IMR-90 (cell line): ENCODE measurements at regions not wholly inside any gene's neighbourhood (a gene's known extent, or its start where the extent isn't known, plus 50 kb on each side); places are given as distances from the start of the nearest gene placed in this dataset.

Experiments used
- ATAC-seq: fragments of 200-7000 bp; cut with Tn5 transposase; 2 replicates; pipeline ENCODE4 v1.9.1; 2020; ENCODE audit warnings: low read depth, mild to moderate bottlenecking, moderate library complexity
- BruUV-seq: library from RNA; stranded (reverse); fragments of 400-500 nt; replicated peaks from 2 replicates; lab custom pipeline; 2021; lab: Mats Ljungman, UMichigan
- CTCF ChIA-PET: fragments of 300-600 bp; formaldehyde crosslinking; extraction: SDS; loops from one replicate; lab custom pipeline; 2021; ENCODE audit warnings: antibody characterized with exemption; lab: Yijun Ruan, JAX
- POLR2A ChIA-PET: fragments of 300-600 bp; sonication (Branson Sonifier 250); formaldehyde crosslinking; loops from one replicate; lab custom pipeline; 2022; ENCODE audit warnings: antibody characterized with exemption; ENCODE audit not compliant: unreplicated experiment; lab: Charles Lee
- DNase-seq: peaks from one replicate; pipeline ENCODE4 v3.0.0; 2013
- H2AFZ ChIP-seq: replicated peaks from 2 replicates; pipeline ENCODE3; 2013; ENCODE audit warnings: low read length, mild to moderate bottlenecking; ENCODE audit not compliant: poor library complexity
- H2AK5ac ChIP-seq: 2 replicates; pipeline ENCODE4 v1.6.1; 2013; ENCODE audit warnings: low read depth, low read length, inconsistent platforms
- H2AK9ac ChIP-seq: replicated peaks from 2 replicates; pipeline ENCODE3; 2013; ENCODE audit warnings: mild to moderate bottlenecking, low read depth, low read length, moderate library complexity; ENCODE audit not compliant: poor library complexity
- H2BK120ac ChIP-seq: 2 replicates; pipeline ENCODE4 v1.6.1; 2013; ENCODE audit warnings: low read depth, low read length, inconsistent platforms
- H2BK15ac ChIP-seq: 3 replicates; pipeline ENCODE4 v1.6.1; 2013; ENCODE audit warnings: low read depth, low read length, inconsistent platforms
- H2BK20ac ChIP-seq: 2 replicates; pipeline ENCODE4 v1.6.1; 2013; ENCODE audit warnings: low read depth, mild to moderate bottlenecking, inconsistent platforms, low read length, moderate library complexity
- H2BK5ac ChIP-seq: 2 replicates; pipeline ENCODE4 v1.6.1; 2013; ENCODE audit warnings: mild to moderate bottlenecking, low read depth, low read length, inconsistent platforms; ENCODE audit not compliant: poor library complexity, severe bottlenecking
- H3K14ac ChIP-seq: replicated peaks from 2 replicates; pipeline ENCODE4 v1.6.1; 2013; ENCODE audit warnings: low read depth, low read length, inconsistent platforms
- H3K18ac ChIP-seq: 2 replicates; pipeline ENCODE4 v1.6.1; 2013; ENCODE audit warnings: low read depth, low read length, control low read depth
- H3K23ac ChIP-seq: 2 replicates; pipeline ENCODE4 v1.6.1; 2013; ENCODE audit warnings: low read depth, low read length, inconsistent platforms
- H3K27ac ChIP-seq: 2 replicates; pipeline ENCODE4 v1.5.1; 2013; ENCODE audit warnings: mild to moderate bottlenecking, control low read depth, low read length; ENCODE audit not compliant: insufficient read depth
- H3K27me3 ChIP-seq: 2 replicates; pipeline ENCODE4 v1.6.1; 2013; ENCODE audit warnings: low read length; ENCODE audit not compliant: control insufficient read depth, insufficient read depth
- H3K36me3 ChIP-seq: 2 replicates; pipeline ENCODE4 v1.6.1; 2013; ENCODE audit warnings: low read length, mixed read lengths; ENCODE audit not compliant: control insufficient read depth, insufficient read depth
- H3K4ac ChIP-seq: 2 replicates; pipeline ENCODE4 v1.6.1; 2013; ENCODE audit warnings: low read depth, low read length, inconsistent platforms
- H3K4me1 ChIP-seq: 2 replicates; pipeline ENCODE4 v1.6.1; 2013; ENCODE audit warnings: low read length, mixed read lengths; ENCODE audit not compliant: control insufficient read depth, insufficient read depth
- H3K4me2 ChIP-seq: 2 replicates; pipeline ENCODE4 v1.6.1; 2013; ENCODE audit warnings: low read depth, mild to moderate bottlenecking, control low read depth, low read length, moderate library complexity
- H3K4me3 ChIP-seq: 2 replicates; pipeline ENCODE4 v1.5.1; 2013; ENCODE audit warnings: low read depth, mild to moderate bottlenecking, control low read depth, low read length, moderate library complexity; ENCODE audit not compliant: insufficient read depth
- H3K56ac ChIP-seq: 2 replicates; pipeline ENCODE4 v1.6.1; 2013; ENCODE audit warnings: low read length, inconsistent platforms; ENCODE audit not compliant: insufficient read depth; ENCODE audit errors: extremely low read depth
- H3K79me1 ChIP-seq, 2 experiments: 2 replicates each; pipeline ENCODE4 v1.6.1; 2013; ENCODE audit warnings: low read length in 2 of 2, inconsistent platforms in 1 of 2, low read depth in 1 of 2
- H3K9ac ChIP-seq: 2 replicates; pipeline ENCODE4 v1.6.1; 2013; ENCODE audit warnings: low read depth, low read length, control low read depth
- H3K9me1 ChIP-seq: 2 replicates; pipeline ENCODE4 v1.6.1; 2013; ENCODE audit warnings: low read length, inconsistent platforms; ENCODE audit not compliant: insufficient read depth
- H3K9me3 ChIP-seq: 2 replicates; pipeline ENCODE4 v1.6.1; 2013; ENCODE audit warnings: low read length; ENCODE audit not compliant: control insufficient read depth, insufficient read depth
- H4K20me1 ChIP-seq: 2 replicates; pipeline ENCODE4 v1.6.1; 2013; ENCODE audit warnings: low read length, inconsistent platforms; ENCODE audit not compliant: insufficient read depth
- H4K5ac ChIP-seq: 2 replicates; pipeline ENCODE4 v1.6.1; 2013; ENCODE audit warnings: mild to moderate bottlenecking, low read depth, low read length, control low read depth
- H4K8ac ChIP-seq, 2 experiments: 2 replicates each; pipeline ENCODE4 v1.6.1; 2013; ENCODE audit warnings: low read depth in 2 of 2, low read length in 2 of 2, control low read depth in 1 of 2, inconsistent platforms in 1 of 2
- H4K91ac ChIP-seq: 2 replicates; pipeline ENCODE4 v1.6.1; 2013; ENCODE audit warnings: low read depth, low read length, inconsistent platforms; ENCODE audit not compliant: insufficient read depth
- BHLHE40 ChIP-seq: fragments of 150-350 bp; IDR thresholded peaks from 2 replicates; pipeline ENCODE4 v1.6.1; 2016; ENCODE audit warnings: mild to moderate bottlenecking, low read depth, low read length
- CHD1 ChIP-seq: IDR thresholded peaks from 2 replicates; pipeline ENCODE4 v1.6.1; 2012; ENCODE audit warnings: low read depth, low read length, improper control_type of control experiment
- FOS ChIP-seq: fragments of 150-350 bp; IDR thresholded peaks from 2 replicates; pipeline ENCODE4 v1.6.1; 2016; ENCODE audit warnings: low read depth, low read length
- MAFK ChIP-seq: IDR thresholded peaks from 2 replicates; pipeline ENCODE4 v1.6.1; 2012; ENCODE audit warnings: low read depth, low read length, improper control_type of control experiment
- MAZ ChIP-seq: IDR thresholded peaks from 2 replicates; pipeline ENCODE4 v1.6.1; 2012; ENCODE audit warnings: low read depth, mild to moderate bottlenecking, low read length, improper control_type of control experiment, moderate library complexity, borderline replicate concordance
- MXI1 ChIP-seq: IDR thresholded peaks from 2 replicates; pipeline ENCODE4 v1.6.1; 2012; ENCODE audit warnings: low read depth, mild to moderate bottlenecking, low read length, moderate library complexity, borderline replicate concordance
- POLR2A ChIP-seq: IDR thresholded peaks from 2 replicates; pipeline ENCODE4 v1.6.1; 2012; ENCODE audit warnings: mild to moderate bottlenecking, low read depth, low read length
- RAD21 ChIP-seq: IDR thresholded peaks from 2 replicates; pipeline ENCODE4 v1.6.1; 2012; ENCODE audit warnings: low read length, improper control_type of control experiment
- RCOR1 ChIP-seq: IDR thresholded peaks from 2 replicates; pipeline ENCODE4 v1.6.1; 2012; ENCODE audit warnings: mild to moderate bottlenecking, low read length, improper control_type of control experiment; ENCODE audit not compliant: insufficient replicate concordance
- RFX5 ChIP-seq: IDR thresholded peaks from 2 replicates; pipeline ENCODE4 v1.8.0; 2012; ENCODE audit warnings: low read depth, mild to moderate bottlenecking, low read length, moderate library complexity
- SMC3 ChIP-seq: fragments of 150-350 bp; IDR thresholded peaks from 2 replicates; pipeline ENCODE4 v1.6.1; 2016; ENCODE audit warnings: low read depth, mild to moderate bottlenecking, antibody characterized with exemption, low read length, moderate library complexity
- WGBS, 2 experiments: methylation state at CpG; one replicate each; pipeline versions ENCODE4 v1.1.5 to v1.1.7; 2013; ENCODE audit warnings: missing lambda C conversion rate in 2 of 2; ENCODE audit not compliant: insufficient read length in 1 of 2; ENCODE audit errors: extremely low coverage in 2 of 2; 5-methylcytosine and 5-hydroxymethylcytosine counted together
- dilution Hi-C: fragments of 300-500 bp; cut with HindIII; formaldehyde crosslinking; loops from one replicate; pipeline ENCODE4 v1.14.3; 2018; ENCODE audit warnings: low sequenced_read_pairs; ENCODE audit not compliant: unreplicated experiment
- in situ Hi-C: fragments of 300-500 bp; cut with MboI; formaldehyde crosslinking; loops from 3 replicates; pipeline ENCODE4 v1.14.3; 2019; ENCODE audit warnings: low sequenced_read_pairs, inconsistent platforms, mixed read lengths
- intact Hi-C: fragments of 100-400 bp; cut with micrococcal nuclease; formaldehyde crosslinking; loops from 2 replicates; pipeline ENCODE4 v1.10.0; 2022
- TF ChIP-seq, protein P1 (sequence below): fragments of 150-350 bp; IDR thresholded peaks from 2 replicates; pipeline ENCODE4 v1.6.1; 2017; ENCODE audit warnings: mild to moderate bottlenecking, antibody characterized with exemption, low read length, low read depth
- TF ChIP-seq, protein P2 (sequence below): conservative IDR thresholded peaks from 2 replicates; pipeline ENCODE4 v1.5.1; 2012; ENCODE audit warnings: mild to moderate bottlenecking, low read depth, low read length, improper control_type of control experiment
- TF ChIP-seq, protein P3 (sequence below): fragments of 150-350 bp; IDR thresholded peaks from 2 replicates; pipeline ENCODE4 v1.6.1; 2016; ENCODE audit warnings: low read depth, mild to moderate bottlenecking, low read length, moderate library complexity, borderline replicate concordance

DNA sequence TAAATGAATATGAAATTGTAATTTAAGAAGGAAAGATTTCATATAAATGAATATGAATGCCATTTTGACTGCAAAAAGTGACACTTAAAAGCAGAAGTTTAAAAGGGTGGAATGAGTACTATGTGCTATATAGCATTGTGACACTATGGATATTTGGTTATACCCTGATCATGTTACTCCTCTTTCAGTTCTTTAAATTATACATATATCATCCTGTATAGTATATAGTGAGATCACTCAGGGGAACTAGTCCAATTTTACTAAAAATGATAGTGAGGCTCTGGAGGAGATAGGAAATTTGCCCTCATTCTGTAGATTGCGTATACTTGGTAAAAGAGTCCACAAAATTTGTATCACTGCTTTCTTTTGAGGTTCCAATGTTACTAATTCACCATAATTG, 155.7 kb upstream of the BTG1 start:
- BruUV-seq = no TSS peak
- Histone ChIP-seq H3K4me3 (no peak overlapping the region), H2BK20ac (no peak overlapping the region), H3K36me3 (no peaks in the 10 kb centered on the region), H3K4me2 (no peak overlapping the region), H2AFZ (no peak overlapping the region), H3K18ac (no peak overlapping the region), H4K91ac (no peak overlapping the region), H3K9me1 (peaks cover 6% of the 10 kb centered on the region; the same call in 1 of the 2 replicates), H4K20me1 (no peaks in the 10 kb centered on the region), H2AK5ac (no peak overlapping the region), H4K5ac (no peak overlapping the region), H3K56ac (no peak overlapping the region), H3K9me3 (no peaks in the 10 kb centered on the region), H2BK5ac (no peak overlapping the region), H2AK9ac (no peak overlapping the region), H4K8ac (no peak overlapping the region), H3K79me1 (0 out of 4 replicates have a peak, but pooled peaks cover 0 to 4% of the 10 kb centered on the region in 2 experiments), H3K9ac (no peak overlapping the region), H2BK120ac (no peak overlapping the region), H3K4ac (no peak overlapping the region), H3K23ac (no peak overlapping the region), H3K4me1 (peaks cover 8% of the 10 kb centered on the region; the same call in 1 of the 2 replicates), H2BK15ac (no peak overlapping the region), H3K14ac (no peak overlapping the region), H3K27ac (no peak overlapping the region), H3K27me3 (no peaks in the 10 kb centered on the region)
- ChIA-PET CTCF (no interaction called here), POLR2A (no interaction called here)
- DNase-seq (no peak), ATAC-seq (no peak)
- no CpG with 5 or more reads among the region's 1 CpG for WGBS, 2 experiments
- in situ Hi-C loops (no loop called here), intact Hi-C loops (no loop called here), dilution Hi-C loops (no loop called here)
- TF ChIP-seq RCOR1 (no peak), MXI1 (no peak), POLR2A (no peak), RAD21 (no peak), CHD1 (no peak), MAZ (no peak), SMC3 (no peak), MAFK (no peak), RFX5 (no peak), FOS (no peak), BHLHE40 (no peak)
- TF ChIP-seq, protein P1, sequence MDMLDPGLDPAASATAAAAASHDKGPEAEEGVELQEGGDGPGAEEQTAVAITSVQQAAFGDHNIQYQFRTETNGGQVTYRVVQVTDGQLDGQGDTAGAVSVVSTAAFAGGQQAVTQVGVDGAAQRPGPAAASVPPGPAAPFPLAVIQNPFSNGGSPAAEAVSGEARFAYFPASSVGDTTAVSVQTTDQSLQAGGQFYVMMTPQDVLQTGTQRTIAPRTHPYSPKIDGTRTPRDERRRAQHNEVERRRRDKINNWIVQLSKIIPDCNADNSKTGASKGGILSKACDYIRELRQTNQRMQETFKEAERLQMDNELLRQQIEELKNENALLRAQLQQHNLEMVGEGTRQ = no peak
- TF ChIP-seq, protein P2, sequence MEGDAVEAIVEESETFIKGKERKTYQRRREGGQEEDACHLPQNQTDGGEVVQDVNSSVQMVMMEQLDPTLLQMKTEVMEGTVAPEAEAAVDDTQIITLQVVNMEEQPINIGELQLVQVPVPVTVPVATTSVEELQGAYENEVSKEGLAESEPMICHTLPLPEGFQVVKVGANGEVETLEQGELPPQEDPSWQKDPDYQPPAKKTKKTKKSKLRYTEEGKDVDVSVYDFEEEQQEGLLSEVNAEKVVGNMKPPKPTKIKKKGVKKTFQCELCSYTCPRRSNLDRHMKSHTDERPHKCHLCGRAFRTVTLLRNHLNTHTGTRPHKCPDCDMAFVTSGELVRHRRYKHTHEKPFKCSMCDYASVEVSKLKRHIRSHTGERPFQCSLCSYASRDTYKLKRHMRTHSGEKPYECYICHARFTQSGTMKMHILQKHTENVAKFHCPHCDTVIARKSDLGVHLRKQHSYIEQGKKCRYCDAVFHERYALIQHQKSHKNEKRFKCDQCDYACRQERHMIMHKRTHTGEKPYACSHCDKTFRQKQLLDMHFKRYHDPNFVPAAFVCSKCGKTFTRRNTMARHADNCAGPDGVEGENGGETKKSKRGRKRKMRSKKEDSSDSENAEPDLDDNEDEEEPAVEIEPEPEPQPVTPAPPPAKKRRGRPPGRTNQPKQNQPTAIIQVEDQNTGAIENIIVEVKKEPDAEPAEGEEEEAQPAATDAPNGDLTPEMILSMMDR = no peak
- TF ChIP-seq, protein P3, sequence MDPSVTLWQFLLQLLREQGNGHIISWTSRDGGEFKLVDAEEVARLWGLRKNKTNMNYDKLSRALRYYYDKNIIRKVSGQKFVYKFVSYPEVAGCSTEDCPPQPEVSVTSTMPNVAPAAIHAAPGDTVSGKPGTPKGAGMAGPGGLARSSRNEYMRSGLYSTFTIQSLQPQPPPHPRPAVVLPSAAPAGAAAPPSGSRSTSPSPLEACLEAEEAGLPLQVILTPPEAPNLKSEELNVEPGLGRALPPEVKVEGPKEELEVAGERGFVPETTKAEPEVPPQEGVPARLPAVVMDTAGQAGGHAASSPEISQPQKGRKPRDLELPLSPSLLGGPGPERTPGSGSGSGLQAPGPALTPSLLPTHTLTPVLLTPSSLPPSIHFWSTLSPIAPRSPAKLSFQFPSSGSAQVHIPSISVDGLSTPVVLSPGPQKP = no peak
